ENCODE measurements at regions not wholly inside any gene's neighbourhood (a gene's known extent, or its start where the extent isn't known, plus 50 kb on each side); places are given as distances from the start of the nearest gene placed in this dataset.

- no peak overlapping the region for H3K9ac ChIP-seq (ENCODE audit: low read depth, low read length)
- DNase-seq (no peak), ATAC-seq (ENCODE audit: low read depth) (no peak)
- H2BK120ac ChIP-seq (ENCODE audit: low read depth, low read length): no peak overlapping the region
- no peak overlapping the region for H3K4me3 ChIP-seq (ENCODE audit: insufficient read depth, low read depth, low read length)
- peaks cover 0 to 2% of the 10 kb centered on the region in 2 experiments; a peak in 1 of 4 replicates for H3K79me1 ChIP-seq (ENCODE audit: low read depth in 1 of 2, low read length in 2 of 2)
- no peaks in the 10 kb centered on the region for H3K4me1 ChIP-seq (ENCODE audit: control insufficient read depth, insufficient read depth, low read length)
- no peak overlapping the region for H3K23ac ChIP-seq (ENCODE audit: low read depth, low read length)
- no peaks in the 10 kb centered on the region for H3K27me3 ChIP-seq (ENCODE audit: control insufficient read depth, insufficient read depth, low read length)
- H2BK15ac ChIP-seq (ENCODE audit: low read depth, low read length): no peak overlapping the region
- no peaks in the 10 kb centered on the region for H4K20me1 ChIP-seq (ENCODE audit: insufficient read depth, low read length)
- dilution Hi-C loops (cut with HindIII; ENCODE audit: low sequenced_read_pairs, unreplicated experiment) (no loop called here), in situ Hi-C loops (cut with MboI; ENCODE audit: low sequenced_read_pairs) (no loop called here), intact Hi-C loops (cut with micrococcal nuclease) (no loop called here)
- no peaks in the 10 kb centered on the region for H3K9me3 ChIP-seq (ENCODE audit: control insufficient read depth, insufficient read depth, low read length)
- no peak overlapping the region for H3K4me2 ChIP-seq (ENCODE audit: low read depth, low read length)
- no peak overlapping the region for H3K56ac ChIP-seq (ENCODE audit: extremely low read depth, insufficient read depth, low read length)
- no peak overlapping the region for H4K5ac ChIP-seq (ENCODE audit: low read depth, low read length)
- H3K36me3 ChIP-seq (ENCODE audit: control insufficient read depth, insufficient read depth, low read length): peaks cover 1% of the 10 kb centered on the region; the same call in 1 of the 2 replicates
- CTCF ChIA-PET: no interaction called here
- H2AK5ac ChIP-seq (ENCODE audit: low read depth, low read length): no peak overlapping the region
- peaks cover 3% of the 10 kb centered on the region; the same call in 1 of the 2 replicates for H3K9me1 ChIP-seq (ENCODE audit: insufficient read depth, low read length)
- no peak overlapping the region for H3K18ac ChIP-seq (ENCODE audit: low read depth, low read length)
- POLR2A ChIA-PET (ENCODE audit: unreplicated experiment): no interaction called here
- no peak overlapping the region for H3K14ac ChIP-seq (replicated peaks; ENCODE audit: low read depth, low read length)
- H2BK5ac ChIP-seq (ENCODE audit: low read depth, low read length, poor library complexity, severe bottlenecking): no peak overlapping the region
- TF ChIP-seq RCOR1 (IDR thresholded peaks at IDR 0.05; ENCODE audit: insufficient replicate concordance, low read length): no peak
- 100% methylated on average over 1 of the region's 4 CpGs; no CpG with 5 or more reads in 1 of the 2 experiments for WGBS, 2 experiments (ENCODE audit: extremely low coverage in 2 of 2, insufficient read length in 1 of 2)
- no peak overlapping the region for H2AFZ ChIP-seq (replicated peaks; ENCODE audit: low read length, poor library complexity)
- no peak overlapping the region for H2BK20ac ChIP-seq (ENCODE audit: low read depth, low read length)
- no peak overlapping the region for H3K4ac ChIP-seq (ENCODE audit: low read depth, low read length)
- no peak overlapping the region for H3K27ac ChIP-seq (ENCODE audit: insufficient read depth, low read length)
- no TSS peak for BruUV-seq (replicated peaks)
- H4K91ac ChIP-seq (ENCODE audit: insufficient read depth, low read depth, low read length): no peak overlapping the region
- H2AK9ac ChIP-seq (replicated peaks; ENCODE audit: low read depth, low read length, poor library complexity): no peak overlapping the region
- H4K8ac ChIP-seq (ENCODE audit: low read depth in 2 of 2, low read length in 2 of 2): no peak overlapping the region
Measured at GRCh38 chr1:232493869-232494268, 136.1 kb downstream of the SIPA1L2 start.

Data from IMR-90 (cell line).